Activated B cell treated with CpG ODN at 0.5 μM for 24 hours (primary cell): ENCODE measurements at regions not wholly inside any gene's neighbourhood (a gene's known extent, or its start where the extent isn't known, plus 50 kb on each side); places are given as distances from the start of the nearest gene placed in this dataset.

Experiments
- ATAC-seq: fragments of 200-7000 bp; cut with Tn5 transposase; one replicate; pipeline ENCODE4 v1.10.0; 2021; ENCODE audit warnings: low read depth, mild to moderate bottlenecking, moderate library complexity
- CTCF ChIA-PET: fragments of 350-600 bp; sonication (Branson Sonifier 250); formaldehyde crosslinking; loops from one replicate; lab custom pipeline; 2021; ENCODE audit warnings: antibody characterized with exemption; lab: Charles Lee
- POLR2A ChIA-PET: fragments of 350-600 bp; sonication (Branson Sonifier 250); formaldehyde crosslinking; loops from one replicate; lab custom pipeline; 2021; ENCODE audit warnings: antibody characterized with exemption; lab: Charles Lee
- DNase-seq: peaks from one replicate; pipeline ENCODE4 v3.0.0; 2022
- H3K27ac Mint-ChIP-seq: one replicate; pipeline ENCODE4 v1.8.0; 2020; ENCODE audit warnings: mixed read lengths
- H3K27me3 Mint-ChIP-seq: one replicate; pipeline ENCODE4 v1.8.0; 2021; ENCODE audit warnings: mixed read lengths
- H3K36me3 Mint-ChIP-seq: one replicate; pipeline ENCODE4 v1.8.0; 2021; ENCODE audit warnings: low read depth, mixed read lengths
- H3K4me1 Mint-ChIP-seq: one replicate; pipeline ENCODE4 v1.8.0; 2021; ENCODE audit warnings: mixed read lengths
- H3K4me3 Mint-ChIP-seq: one replicate; pipeline ENCODE4 v1.8.0; 2020; ENCODE audit warnings: mild to moderate bottlenecking, mixed read lengths
- H3K9me3 Mint-ChIP-seq: one replicate; pipeline ENCODE4 v1.8.0; 2020; ENCODE audit warnings: mixed read lengths
- intact Hi-C: fragments of 100-400 bp; cut with micrococcal nuclease; formaldehyde crosslinking; loops from one replicate; pipeline ENCODE4 v1.15.1; 2024
- TF ChIP-seq, protein P1 (sequence below): fragments of 200-600 bp; IDR thresholded peaks from one replicate; pipeline ENCODE4 v1.8.0; 2022; ENCODE audit warnings: antibody characterized with exemption, mild to moderate bottlenecking

DNA sequence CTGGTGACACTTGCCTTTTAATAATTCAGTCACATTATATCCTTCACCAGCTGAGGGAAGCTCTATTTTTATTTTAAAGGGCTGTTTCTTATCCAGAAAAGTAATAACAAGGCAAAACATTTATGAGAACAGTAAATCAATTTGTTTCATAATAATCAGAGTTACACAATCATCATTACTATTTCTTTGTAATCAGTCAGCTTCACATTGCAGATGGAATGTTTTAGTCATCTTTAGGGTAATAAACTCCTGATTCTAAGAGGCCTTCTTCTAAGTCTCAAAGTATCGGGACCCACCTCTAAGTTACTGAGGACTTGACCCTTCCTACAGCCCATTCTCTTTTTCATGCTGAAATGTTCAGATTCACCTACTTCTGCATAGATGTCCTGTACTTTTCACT, 298.3 kb upstream of the TGFBR2 start:
- ATAC-seq (no peak), DNase-seq (no peak)
- Mint-ChIP-seq H3K27me3 (no peaks in the 10 kb centered on the region), H3K4me3 (no peak overlapping the region), H3K9me3 (peaks cover 12% of the 10 kb centered on the region), H3K27ac (no peak overlapping the region), H3K36me3 (no peaks in the 10 kb centered on the region), H3K4me1 (peaks cover 2% of the 10 kb centered on the region)
- intact Hi-C loops, result no loop called here
- POLR2A ChIA-PET, result no interaction called here
- TF ChIP-seq, protein P1, sequence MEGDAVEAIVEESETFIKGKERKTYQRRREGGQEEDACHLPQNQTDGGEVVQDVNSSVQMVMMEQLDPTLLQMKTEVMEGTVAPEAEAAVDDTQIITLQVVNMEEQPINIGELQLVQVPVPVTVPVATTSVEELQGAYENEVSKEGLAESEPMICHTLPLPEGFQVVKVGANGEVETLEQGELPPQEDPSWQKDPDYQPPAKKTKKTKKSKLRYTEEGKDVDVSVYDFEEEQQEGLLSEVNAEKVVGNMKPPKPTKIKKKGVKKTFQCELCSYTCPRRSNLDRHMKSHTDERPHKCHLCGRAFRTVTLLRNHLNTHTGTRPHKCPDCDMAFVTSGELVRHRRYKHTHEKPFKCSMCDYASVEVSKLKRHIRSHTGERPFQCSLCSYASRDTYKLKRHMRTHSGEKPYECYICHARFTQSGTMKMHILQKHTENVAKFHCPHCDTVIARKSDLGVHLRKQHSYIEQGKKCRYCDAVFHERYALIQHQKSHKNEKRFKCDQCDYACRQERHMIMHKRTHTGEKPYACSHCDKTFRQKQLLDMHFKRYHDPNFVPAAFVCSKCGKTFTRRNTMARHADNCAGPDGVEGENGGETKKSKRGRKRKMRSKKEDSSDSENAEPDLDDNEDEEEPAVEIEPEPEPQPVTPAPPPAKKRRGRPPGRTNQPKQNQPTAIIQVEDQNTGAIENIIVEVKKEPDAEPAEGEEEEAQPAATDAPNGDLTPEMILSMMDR, result no peak
- CTCF ChIA-PET, result interaction anchor here (1.4 kb wide), 1 partner anchor 12 kb away, joined by 4 read pairs; no protein-coding TSS in a partner anchor

DNA sequence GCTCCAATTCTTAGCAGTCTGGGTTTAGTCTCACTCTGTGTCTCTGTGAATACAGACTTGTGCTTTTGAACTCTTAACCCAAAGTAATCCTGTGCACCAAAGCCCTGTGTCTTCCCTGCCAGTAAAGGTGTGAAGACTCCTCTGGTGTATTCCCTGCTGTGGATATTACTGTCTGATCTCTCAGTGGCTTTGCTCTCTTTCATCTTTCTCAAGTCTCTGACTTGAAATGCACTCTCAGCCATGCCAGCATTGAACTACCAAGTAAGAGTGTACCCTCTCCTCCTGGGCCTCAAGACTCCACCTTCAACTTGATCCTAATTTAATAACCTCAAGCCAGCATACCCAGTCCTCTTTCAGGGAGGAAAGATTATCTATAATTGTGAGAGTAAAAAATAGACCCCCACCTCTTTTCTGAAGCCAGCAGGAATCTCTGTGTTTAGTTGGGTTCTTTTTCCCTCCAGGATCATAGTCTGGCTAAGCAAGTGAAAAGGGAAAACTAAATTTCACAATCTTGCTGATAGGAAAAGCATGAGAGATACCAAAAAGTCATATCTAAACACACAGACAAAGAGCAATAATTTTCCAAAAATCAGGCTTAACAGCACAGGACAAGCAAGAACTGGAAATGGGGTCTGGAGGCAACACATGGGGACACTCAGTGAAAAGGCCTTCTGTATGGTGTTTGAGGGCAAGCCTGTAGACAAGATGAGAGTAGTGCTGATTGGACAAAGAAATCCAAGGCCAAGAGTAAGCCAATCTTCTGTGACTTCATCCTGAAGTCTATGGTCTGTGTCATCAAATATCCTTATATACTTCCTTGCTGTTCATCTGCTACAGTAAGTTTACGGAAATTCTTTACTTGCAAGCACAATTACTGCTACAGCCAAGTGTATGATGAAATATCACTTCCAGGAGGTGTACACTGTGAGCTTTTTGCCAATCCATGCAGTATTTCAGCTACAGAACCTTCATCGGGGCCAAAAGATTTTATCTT, 296.1 kb upstream of the TGFBR2 start:
- Mint-ChIP-seq H3K27ac (no peak overlapping the region), H3K36me3 (no peaks in the 10 kb centered on the region), H3K27me3 (no peaks in the 10 kb centered on the region), H3K9me3 (peaks cover 9% of the 10 kb centered on the region), H3K4me1 (peaks cover 2% of the 10 kb centered on the region), H3K4me3 (no peak overlapping the region)
- intact Hi-C loops, result loop anchor here (10.0 kb wide), 1 partner anchor 265 kb away; no protein-coding TSS in a partner anchor
- TF ChIP-seq, protein P1, result no peak
- DNase-seq (no peak), ATAC-seq (no peak)
- POLR2A ChIA-PET, result no interaction called here
- CTCF ChIA-PET, result interaction anchor here (1.1 kb wide), 1 partner anchor 9 kb away, joined by 4 read pairs; no protein-coding TSS in a partner anchor

DNA sequence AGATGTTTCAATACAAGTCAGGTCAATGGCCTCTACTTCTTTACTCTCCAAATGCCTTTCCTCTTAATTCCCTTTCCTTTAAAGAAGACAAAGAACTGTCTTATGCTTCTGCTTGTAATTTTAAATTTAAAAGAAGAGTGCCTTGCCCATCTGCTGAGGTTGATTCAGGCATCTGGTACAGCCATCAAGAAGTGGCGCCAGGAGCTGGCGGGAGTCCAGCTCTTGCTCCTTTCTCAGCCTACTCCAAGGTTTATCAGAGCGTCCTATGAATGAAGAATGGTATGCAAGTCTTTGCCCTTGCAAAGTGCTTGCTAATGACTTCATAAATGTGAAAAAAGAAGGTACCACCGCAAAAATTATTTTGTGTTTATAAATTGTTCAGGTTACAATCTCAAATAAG, 294.6 kb upstream of the TGFBR2 start:
- peaks cover 1% of the 10 kb centered on the region for H3K9me3 Mint-ChIP-seq
- no peak overlapping the region for H3K4me3 Mint-ChIP-seq
- no peaks in the 10 kb centered on the region for H3K27me3 Mint-ChIP-seq
- CTCF ChIA-PET, result interaction anchor here (1.0 to 1.1 kb wide), 2 partner anchors 112 to 381 kb away, joined by 3 read pairs; no protein-coding TSS in a partner anchor
- intact Hi-C loops, result loop anchor here (10.0 kb wide), 1 partner anchor 267 kb away; no protein-coding TSS in a partner anchor
- DNase-seq, result no peak
- POLR2A ChIA-PET, result no interaction called here
- TF ChIP-seq, protein P1, result no peak
- H3K27ac Mint-ChIP-seq, result no peak overlapping the region
- H3K36me3 Mint-ChIP-seq, result no peaks in the 10 kb centered on the region
- H3K4me1 Mint-ChIP-seq, result peaks cover 2% of the 10 kb centered on the region
- ATAC-seq, result no peak

DNA sequence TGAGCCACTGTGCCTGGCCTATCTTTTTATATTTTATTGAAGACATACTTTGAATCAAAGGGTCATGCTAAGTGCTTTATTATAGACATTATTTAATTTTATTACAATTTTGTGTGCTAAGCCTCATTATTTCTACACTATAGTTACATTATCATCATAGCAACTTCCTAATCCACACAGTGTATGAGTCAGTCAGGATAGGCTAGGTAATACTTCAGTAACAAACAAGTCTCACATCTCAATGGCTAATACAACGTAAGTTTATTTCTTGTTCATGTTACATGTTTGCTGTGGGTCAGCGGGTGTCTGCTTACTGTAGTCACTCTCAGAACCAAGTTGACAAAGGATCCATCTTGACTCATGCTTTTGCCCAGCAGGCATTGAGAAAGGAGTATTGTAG, 292.6 kb upstream of the TGFBR2 start:
- TF ChIP-seq, protein P1, result no peak
- H3K4me1 Mint-ChIP-seq, result peaks cover 2% of the 10 kb centered on the region
- no peak overlapping the region for H3K4me3 Mint-ChIP-seq
- POLR2A ChIA-PET, result no interaction called here
- CTCF ChIA-PET, result no interaction called here
- no peaks in the 10 kb centered on the region for H3K36me3 Mint-ChIP-seq
- DNase-seq (no peak), ATAC-seq (no peak)
- intact Hi-C loops, result loop anchor here (10.0 kb wide), 1 partner anchor 269 kb away; no protein-coding TSS in a partner anchor
- H3K27me3 Mint-ChIP-seq, result no peaks in the 10 kb centered on the region
- no peak overlapping the region for H3K27ac Mint-ChIP-seq
- H3K9me3 Mint-ChIP-seq, result no peaks in the 10 kb centered on the region

DNA sequence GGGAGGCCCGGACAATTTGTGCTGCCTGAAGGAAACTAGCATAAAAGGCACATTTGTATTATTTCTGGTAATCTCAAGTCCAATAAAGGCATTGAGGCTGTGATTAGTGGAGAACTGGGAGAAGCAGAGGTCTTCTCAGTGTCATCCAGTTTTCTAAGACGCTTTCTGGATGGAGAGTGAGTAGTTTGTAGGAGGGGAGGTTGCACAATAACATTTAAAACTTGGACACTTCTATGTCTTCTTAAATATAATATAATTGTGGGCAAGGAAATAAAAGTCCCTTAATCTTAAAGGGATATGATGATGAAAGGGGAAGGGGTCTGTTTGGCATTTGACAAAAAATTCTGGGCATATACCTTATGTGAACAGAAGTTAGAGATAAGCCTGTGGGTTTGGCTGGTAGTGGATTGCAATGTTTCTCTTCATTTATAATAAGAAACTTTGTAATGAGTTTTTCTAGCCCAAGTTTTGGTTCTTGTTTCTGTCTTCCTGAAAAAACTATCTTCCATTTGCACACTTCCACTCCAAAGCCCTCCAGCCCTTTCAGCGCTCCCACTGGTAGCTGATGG, 291.6 kb upstream of the TGFBR2 start:
- Mint-ChIP-seq H3K9me3 (no peaks in the 10 kb centered on the region), H3K4me1 (peaks cover 6% of the 10 kb centered on the region), H3K27me3 (no peaks in the 10 kb centered on the region), H3K27ac (no peak overlapping the region), H3K36me3 (no peaks in the 10 kb centered on the region), H3K4me3 (no peak overlapping the region)
- ChIA-PET CTCF (no interaction called here), POLR2A (no interaction called here)
- no peak for ATAC-seq
- DNase-seq, result no peak
- intact Hi-C loops, result loop anchor here (10.0 kb wide), 1 partner anchor 270 kb away; no protein-coding TSS in a partner anchor
- TF ChIP-seq, protein P1, result no peak
